Spleen (tissue), 7 donors: ENCODE measurements at regions not wholly inside any gene's neighbourhood (a gene's known extent, or its start where the extent isn't known, plus 50 kb on each side); places are given as distances from the start of the nearest gene placed in this dataset.

ENCODE experiments used
- CTCF ChIP-seq, 11 experiments: fragments of 200-600 bp in 7 of 11; fragments of 450-650 bp in 4 of 11; sonication (generic) in 4 of 11; IDR thresholded peaks in 8 of 11; conservative IDR thresholded peaks in 3 of 11; 1 replicate in 7 of 11; 2 replicates in 4 of 11; pipeline versions ENCODE4 v1.4.0 to v1.8.0; 2016 to 2021; ENCODE audit warnings: antibody characterized with exemption in 11 of 11, inconsistent platforms in 4 of 11, mild to moderate bottlenecking in 1 of 11
- POLR2A ChIP-seq, 3 donors: fragments of 450-650 bp; IDR thresholded peaks; one replicate each; pipeline ENCODE4 v1.5.1; 2017; ENCODE audit warnings: antibody characterized with exemption in 3 of 3, mild to moderate bottlenecking in 1 of 3
- POLR2AphosphoS5 ChIP-seq, 3 donors: sonication (generic); formaldehyde crosslinking; IDR thresholded peaks; one replicate each; pipeline ENCODE4 v1.5.1; 2017; ENCODE audit warnings: antibody characterized with exemption in 3 of 3
- donor health status: DM: no; HTN: no; CAD: no; lungs with moderate emphysema.
- donor health status: DM: no; HTN: no; CAD: no.
- donor health status: DM: no; HTN: no; CAD: no.

GRCh38 chr4:135718019-135718418, 1516.4 kb upstream of the PABPC4L start:
- TF ChIP-seq POLR2A (IDR thresholded peaks at IDR 0.05) (no peak), CTCF (IDR thresholded peaks at IDR 0.05 in 8 of 11, conservative IDR thresholded peaks at IDR 0.05 in 3 of 11) (no peak), POLR2AphosphoS5 (IDR thresholded peaks at IDR 0.05) (no peak)
